ENCODE measurements at regions not wholly inside any gene's neighbourhood (a gene's known extent, or its start where the extent isn't known, plus 50 kb on each side); places are given as distances from the start of the nearest gene placed in this dataset.
"Not testable (repeated sequence)": the region's sequence is repeated elsewhere in the genome, so short reads cannot be mapped to it uniquely, and the experiment has no call there.

GRCh38 chr4:74505355-74505978, 60.5 kb downstream of the AREG start:
- not testable (repeated sequence) for DNase-seq

DNA sequence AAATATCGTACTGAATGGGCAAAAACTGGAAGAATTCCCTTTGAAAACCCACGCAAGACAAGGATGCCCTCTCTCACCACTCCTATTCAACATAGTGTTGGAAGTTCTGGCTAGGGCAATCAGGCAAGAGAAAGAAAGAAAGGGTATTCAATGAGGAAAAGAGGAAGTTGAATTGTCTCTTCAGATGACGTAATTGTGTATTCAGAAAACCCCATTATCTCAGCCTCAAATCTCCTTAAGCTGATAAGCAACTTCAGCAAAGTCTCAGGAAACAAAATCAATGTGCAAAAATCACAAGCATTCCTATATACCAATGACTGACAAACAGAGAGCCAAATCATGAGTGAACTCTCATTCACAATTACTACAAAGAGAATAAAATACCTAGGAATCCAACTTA, 64.4 kb downstream of the AREG start:
- DNase-seq, result peak; percentile 17 to 39

DNA sequence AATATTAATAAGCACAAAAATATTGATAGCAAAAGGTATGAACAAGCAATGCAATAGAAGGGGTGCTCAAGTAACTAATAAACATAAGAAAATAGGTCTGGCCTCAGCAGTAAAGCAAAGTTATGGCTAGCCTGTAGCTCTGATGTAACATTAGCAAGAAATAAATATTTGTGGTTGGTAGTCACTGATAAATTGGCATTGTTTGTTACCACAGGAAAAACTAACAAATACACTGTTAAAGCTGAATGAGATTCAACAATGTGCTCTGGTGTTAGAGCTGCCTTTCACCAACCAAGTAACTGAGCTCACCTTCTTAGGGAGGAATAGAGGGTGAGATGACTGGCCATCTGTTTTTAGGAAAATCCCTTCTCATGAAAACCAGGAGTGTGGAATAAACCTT, 71.4 kb downstream of the AREG start:
- DNase-seq, result no peak

DNA sequence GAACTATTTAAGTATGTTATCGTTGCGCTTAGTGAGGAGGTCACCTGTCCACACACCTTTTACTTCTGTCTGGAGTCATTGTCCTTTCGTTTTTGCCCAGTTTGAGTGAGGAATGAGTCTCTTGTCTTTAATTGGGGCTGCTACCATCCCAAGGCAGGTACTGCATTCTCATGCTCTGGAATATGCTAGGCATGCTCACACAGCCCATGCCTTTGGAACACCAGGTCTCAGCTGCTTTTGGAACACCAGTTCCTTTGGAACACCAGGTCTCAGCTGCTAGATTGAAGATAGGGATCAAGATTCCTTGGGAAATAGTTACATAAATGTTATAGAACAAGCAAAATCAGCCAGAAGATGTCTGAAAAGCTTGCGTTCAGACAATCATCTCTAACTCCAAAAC, 73.1 kb downstream of the AREG start:
- no peak for DNase-seq

DNA sequence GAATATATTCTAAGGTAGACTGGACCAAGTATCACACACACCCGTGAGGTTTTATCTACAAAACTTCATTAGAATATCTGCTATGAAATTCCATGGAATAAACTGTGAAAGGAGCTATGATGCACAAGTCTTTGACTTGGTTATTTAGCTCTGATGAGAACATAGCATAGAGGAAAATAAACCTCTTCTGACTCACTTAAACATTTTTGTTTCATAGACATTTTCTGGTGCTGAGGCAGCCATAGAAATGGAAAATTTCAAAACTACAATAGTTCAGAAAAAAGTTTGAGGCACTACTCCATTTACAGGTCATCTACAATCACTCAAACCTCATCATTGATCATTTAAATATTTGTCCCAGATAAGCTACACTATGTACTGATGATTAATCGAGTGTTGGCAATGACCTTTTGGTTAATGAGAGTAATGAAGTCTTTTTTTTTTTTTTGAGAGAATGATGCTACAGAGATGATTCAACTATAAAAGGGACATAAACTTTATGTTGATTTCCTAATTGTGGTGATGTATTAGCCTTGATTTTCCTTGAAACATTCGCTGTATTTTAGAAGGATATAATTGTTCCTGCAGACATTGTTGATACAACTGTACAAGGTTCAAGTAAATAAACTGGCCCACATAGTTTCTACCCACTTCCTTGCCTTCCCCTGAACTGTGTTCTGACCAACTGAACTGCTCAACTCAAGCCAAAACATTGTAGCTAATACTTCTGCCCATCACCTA, 77.5 kb downstream of the AREG start:
- no peak for DNase-seq

- DNase-seq, result no peak
Observed at GRCh38 chr4:74523096-74523495, 78.2 kb downstream of the AREG start.

DNA sequence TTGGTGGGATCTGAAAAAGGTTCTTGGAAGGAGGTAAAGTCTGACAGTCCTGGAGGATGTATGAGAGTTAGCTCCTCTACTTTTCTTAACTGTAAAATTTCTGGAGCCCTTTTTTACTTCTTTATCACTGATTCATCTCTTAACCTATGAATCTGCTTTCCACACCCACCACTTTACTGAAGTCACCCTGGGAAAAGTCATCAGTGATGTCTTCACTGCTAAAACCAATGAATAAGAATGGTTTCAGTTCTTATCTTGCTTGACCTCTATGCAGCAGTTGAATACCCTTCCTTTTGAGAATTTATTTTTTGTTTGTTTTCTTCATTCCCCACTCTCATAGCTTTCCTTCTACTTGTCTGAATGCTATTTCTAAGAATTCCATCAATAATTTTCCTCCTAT, 80.0 kb downstream of the AREG start:
- no peak for DNase-seq

DNA sequence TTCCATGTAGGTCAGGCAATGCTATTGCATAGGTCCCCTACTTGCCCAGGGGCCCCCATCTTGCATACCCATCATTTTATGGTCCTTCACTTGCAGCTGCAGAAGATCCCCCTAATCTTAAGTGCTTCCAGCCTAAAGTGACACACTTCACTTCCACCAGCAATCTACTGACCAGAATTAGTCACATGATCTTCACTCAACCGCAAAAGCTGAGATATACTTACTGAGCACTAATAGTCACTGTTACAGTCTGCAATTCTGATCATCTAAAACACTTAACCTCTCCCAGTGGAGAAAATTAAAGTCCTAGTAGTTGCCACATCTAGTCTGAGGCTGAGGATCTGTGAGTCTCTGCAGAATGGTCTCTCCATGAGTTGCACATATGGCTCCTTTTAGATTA, 82.1 kb downstream of the AREG start:
- DNase-seq, result no peak

DNA sequence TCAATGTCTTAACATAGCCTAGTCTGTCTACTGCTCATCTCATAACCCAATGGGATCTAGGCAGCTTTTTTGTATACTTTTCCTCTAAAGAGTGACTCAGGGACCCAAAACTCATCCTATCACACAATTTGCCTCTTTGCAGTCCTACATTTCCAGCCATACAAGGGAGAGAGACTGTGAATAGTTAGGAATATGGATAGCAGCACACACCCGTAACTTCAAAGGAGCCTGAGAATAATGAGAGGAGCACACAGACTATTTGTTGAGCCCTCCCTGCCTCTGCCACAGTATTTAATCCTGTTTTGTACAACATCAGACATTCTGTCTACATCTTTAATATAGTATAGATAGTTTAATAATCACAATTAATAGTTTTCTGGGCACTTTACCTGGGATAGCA, 83.2 kb downstream of the AREG start:
- DNase-seq, result no peak

DNA sequence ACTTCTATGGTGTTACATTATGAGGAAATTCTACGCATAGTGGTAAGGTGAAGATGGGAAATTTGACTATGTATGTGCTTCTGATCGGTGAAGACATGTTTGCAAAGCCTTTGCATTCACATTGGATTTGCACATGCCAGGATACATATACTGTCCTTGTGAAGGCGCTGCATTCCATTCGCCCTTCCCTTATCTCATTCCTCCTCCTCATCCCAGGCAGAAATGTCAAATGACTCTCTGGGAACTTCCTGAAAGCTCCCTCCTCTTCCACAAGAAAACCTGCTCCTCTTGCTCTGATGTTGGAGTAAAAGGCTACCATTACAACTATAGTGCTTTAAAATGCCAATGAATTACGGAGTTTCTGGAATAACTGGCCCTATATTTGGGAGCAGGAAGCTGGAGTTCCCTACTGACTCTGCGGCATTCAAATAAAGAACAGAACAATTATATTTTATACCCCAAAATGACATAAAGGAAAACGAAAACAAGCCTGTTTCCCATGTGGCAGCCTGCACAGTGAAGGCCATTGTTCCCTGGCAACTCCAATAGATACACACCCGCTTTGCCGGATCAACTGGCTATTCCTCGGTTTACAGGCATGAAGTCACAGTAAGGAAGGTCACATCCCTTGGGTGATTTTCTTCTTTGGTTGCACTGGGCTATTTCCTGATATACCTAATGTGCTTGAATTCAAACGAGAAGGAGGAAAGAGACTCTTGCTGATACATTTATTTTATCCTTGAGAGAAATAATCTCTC, 84.5 kb downstream of the AREG start:
- no peak for DNase-seq

GRCh38 chr4:74531963-74532794, 87.2 kb downstream of the AREG start:
- peak; percentile 76 to 83 for DNase-seq

- no peak for DNase-seq
Observed at GRCh38 chr4:74534121-74534520, 89.2 kb downstream of the AREG start.

DNA sequence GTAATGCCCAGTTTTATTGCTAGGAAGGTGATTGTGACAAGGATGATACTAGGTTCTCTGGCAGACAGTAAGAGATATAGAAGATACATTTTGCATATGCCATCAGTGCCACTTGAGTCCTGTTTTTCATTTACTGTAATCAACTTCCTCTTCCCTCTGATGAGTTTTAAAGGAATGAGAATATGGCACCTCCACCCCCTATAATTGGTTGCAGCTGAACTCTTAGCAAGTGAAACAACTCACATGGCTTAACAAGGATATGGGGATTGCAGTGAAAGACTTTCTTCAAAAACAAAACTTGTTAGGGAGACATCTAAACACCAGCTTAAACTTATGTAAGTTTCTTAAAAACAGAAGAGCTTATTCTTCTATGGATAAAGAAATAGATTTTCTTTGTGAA, 90.0 kb downstream of the AREG start:
- DNase-seq, result peak in 1 of 2 experiments; percentile 7

DNA sequence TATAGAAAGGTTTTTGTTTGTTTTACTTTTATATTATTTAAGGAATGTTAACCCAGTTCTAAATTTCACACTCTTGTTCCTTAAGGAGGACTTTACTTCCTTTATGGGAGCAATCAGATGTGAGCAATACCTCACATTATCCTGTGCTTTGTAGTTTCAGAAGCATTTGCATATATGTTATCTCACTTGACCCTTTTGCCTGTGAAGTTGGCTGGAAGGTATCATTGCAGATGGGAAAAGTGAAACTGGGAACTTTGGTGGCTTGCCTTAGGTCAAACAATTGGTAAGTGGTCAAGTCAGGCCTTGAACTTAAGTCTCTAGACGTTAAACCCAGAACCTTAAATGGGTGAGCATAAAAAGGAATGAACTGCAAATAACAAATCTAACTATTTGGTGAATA, 90.6 kb downstream of the AREG start:
- no peak for DNase-seq

GRCh38 chr4:74536557-74536956, 91.6 kb downstream of the AREG start:
- peak; percentile 16 to 30 for DNase-seq

- no peak for DNase-seq
Observed at GRCh38 chr4:74537459-74537858, 92.5 kb downstream of the AREG start.

DNA sequence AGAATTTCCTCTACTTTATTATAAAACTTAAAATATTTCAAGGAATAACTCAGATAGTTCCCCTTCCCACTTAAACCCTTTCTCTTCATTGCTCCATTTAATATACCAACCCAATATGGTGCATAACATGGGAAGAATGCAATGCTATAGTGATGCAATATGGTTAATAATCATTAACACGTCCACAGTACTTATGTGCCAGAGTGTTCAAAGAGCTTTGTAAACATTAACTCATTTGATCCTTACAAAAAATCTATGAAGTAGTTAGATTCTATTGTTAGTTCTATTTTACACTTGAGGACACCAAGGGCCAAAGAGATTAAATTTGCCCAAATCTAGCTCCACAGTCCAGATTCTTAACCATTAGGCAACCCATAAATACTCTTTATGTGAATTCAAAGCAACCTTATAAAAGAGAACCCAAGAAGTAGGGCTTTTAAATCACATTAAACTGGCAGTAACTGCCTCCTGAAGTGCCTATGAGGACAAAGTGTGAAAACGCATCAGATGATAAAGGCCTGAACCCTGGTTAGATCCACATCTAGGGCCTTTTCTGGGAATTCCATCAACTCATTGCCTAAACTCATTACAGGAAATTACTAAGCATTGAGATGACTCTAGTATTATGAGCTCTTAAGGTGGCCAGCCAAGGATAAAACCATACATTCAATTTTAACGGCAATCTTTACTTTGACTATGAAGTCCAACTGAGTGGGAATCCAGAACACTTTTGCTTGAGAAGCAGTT, 94.3 kb downstream of the AREG start:
- no peak for DNase-seq

- no peak for DNase-seq
Observed at GRCh38 chr4:74540193-74540592, 95.3 kb downstream of the AREG start.

GRCh38 chr4:74541667-74542066, 96.7 kb downstream of the AREG start:
- DNase-seq, result no peak

DNA sequence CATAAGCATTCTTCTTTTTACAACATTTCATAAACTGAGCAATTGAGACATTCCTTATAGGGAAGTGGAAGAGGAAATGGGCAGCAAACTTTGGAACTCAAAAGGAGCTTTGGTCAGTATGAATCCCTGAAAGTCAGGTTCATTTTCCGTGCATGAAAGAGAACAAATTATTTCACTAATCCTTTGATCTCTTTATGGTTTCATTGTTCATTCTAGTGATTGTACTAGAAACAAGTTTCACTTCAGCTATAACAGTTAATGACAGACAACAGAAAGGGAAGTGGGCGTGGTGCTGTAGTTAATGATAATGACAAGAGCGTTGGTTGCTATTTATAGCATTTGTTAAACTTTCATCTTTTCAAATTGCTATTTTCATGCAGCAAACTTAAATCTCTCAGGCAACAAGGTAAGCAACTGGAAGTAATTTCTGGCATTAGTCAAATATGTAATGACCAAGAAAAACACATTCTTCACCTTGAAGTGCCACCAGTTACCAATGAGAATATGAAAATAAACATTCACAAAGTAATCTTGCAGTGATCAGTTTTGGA, 98.4 kb downstream of the AREG start:
- peak; percentile 5 to 29 for DNase-seq

DNA sequence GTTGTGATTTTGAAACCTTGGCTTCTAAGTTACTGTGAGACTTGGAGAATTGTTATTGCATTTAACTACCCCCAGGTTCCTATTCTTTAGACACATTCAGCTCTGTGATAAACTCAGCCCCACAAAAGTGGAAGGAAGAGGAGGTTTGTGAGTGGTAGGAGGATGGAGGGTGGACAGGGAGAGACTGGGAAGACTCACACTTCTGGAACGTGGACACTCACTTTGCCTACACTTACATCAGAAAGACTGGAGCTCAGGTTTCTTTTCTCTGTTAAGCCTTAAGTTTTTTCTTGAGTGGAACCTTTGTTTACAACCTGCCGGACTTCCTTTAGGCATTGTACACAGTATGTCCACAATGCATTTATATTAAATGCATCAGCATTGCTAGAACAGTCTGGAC, 99.0 kb downstream of the AREG start:
- DNase-seq, result no peak

All from AML-193 (cell line).